ENCODE measurements at regions not wholly inside any gene's neighbourhood (a gene's known extent, or its start where the extent isn't known, plus 50 kb on each side); places are given as distances from the start of the nearest gene placed in this dataset.

DNA sequence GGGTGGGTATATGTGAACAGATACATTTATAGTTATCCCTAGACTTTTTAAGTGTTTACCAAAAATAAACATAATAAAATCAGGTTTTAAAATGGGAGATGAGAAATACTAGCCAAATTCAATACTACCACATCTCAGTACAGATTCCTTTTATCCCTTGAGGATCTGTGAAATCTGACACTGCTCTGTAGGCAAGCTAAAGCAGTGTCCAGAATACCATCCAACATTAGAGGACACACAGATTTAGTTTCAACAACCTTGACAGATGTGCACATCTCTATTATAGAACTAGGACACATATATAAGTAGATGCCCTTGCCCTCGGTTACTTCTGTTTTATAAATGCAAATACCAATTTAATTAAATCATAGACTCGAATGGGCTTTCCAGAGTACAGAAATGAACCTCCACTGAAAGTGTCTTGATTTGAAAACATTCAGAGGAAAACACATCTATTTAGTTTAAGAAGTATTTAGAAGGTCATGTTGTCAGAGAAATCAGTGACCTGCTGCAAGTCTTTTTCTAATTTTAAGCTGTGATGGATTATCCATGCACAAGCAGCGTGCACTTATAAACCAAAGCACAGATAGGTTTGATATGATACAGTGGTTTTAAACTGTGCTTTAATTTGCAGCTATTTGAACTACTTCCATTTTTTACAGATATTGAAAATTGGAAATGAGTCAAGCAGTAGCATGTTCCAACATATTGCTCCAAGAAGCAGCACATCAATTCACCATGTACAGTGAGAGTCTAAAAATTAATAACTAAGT lies 156.3 kb upstream of the EPHA7 start:
- no peaks in the 10 kb centered on the region for H3K27me3 ChIP-seq (ENCODE audit: control insufficient read depth in 4 of 4, insufficient read depth in 4 of 4, low read length in 3 of 4)
- no peaks in the 10 kb centered on the region for H3K4me1 ChIP-seq (ENCODE audit: control insufficient read depth in 4 of 4, insufficient read depth in 4 of 4, low read length in 3 of 4)
- H3K4me3 ChIP-seq (ENCODE audit: low read depth in 1 of 3, low read length in 3 of 3), result no peak overlapping the region
- H3K27ac ChIP-seq (ENCODE audit: low read depth in 1 of 2, low read length in 2 of 2), result no peak overlapping the region
- WGBS, result 61% methylated on average over 3 of the region's 3 CpGs
- TF ChIP-seq RXRA (IDR thresholded peaks at IDR 0.05), result no peak
- TF ChIP-seq, protein P1, sequence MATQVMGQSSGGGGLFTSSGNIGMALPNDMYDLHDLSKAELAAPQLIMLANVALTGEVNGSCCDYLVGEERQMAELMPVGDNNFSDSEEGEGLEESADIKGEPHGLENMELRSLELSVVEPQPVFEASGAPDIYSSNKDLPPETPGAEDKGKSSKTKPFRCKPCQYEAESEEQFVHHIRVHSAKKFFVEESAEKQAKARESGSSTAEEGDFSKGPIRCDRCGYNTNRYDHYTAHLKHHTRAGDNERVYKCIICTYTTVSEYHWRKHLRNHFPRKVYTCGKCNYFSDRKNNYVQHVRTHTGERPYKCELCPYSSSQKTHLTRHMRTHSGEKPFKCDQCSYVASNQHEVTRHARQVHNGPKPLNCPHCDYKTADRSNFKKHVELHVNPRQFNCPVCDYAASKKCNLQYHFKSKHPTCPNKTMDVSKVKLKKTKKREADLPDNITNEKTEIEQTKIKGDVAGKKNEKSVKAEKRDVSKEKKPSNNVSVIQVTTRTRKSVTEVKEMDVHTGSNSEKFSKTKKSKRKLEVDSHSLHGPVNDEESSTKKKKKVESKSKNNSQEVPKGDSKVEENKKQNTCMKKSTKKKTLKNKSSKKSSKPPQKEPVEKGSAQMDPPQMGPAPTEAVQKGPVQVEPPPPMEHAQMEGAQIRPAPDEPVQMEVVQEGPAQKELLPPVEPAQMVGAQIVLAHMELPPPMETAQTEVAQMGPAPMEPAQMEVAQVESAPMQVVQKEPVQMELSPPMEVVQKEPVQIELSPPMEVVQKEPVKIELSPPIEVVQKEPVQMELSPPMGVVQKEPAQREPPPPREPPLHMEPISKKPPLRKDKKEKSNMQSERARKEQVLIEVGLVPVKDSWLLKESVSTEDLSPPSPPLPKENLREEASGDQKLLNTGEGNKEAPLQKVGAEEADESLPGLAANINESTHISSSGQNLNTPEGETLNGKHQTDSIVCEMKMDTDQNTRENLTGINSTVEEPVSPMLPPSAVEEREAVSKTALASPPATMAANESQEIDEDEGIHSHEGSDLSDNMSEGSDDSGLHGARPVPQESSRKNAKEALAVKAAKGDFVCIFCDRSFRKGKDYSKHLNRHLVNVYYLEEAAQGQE (IDR thresholded peaks at IDR 0.05), result no peak
- no peak for TF ChIP-seq SP1 (IDR thresholded peaks at IDR 0.05)
- no peak for TF ChIP-seq HNF4A (conservative IDR thresholded peaks at IDR 0.05)
- no peak for TF ChIP-seq YY1 (IDR thresholded peaks at IDR 0.05)
- no peak for TF ChIP-seq TAF1 (conservative IDR thresholded peaks at IDR 0.05)
- TF ChIP-seq, protein P2, sequence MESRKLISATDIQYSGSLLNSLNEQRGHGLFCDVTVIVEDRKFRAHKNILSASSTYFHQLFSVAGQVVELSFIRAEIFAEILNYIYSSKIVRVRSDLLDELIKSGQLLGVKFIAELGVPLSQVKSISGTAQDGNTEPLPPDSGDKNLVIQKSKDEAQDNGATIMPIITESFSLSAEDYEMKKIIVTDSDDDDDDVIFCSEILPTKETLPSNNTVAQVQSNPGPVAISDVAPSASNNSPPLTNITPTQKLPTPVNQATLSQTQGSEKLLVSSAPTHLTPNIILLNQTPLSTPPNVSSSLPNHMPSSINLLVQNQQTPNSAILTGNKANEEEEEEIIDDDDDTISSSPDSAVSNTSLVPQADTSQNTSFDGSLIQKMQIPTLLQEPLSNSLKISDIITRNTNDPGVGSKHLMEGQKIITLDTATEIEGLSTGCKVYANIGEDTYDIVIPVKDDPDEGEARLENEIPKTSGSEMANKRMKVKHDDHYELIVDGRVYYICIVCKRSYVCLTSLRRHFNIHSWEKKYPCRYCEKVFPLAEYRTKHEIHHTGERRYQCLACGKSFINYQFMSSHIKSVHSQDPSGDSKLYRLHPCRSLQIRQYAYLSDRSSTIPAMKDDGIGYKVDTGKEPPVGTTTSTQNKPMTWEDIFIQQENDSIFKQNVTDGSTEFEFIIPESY (IDR thresholded peaks at IDR 0.05), result no peak
- H3K9ac ChIP-seq (ENCODE audit: low read depth in 1 of 2, low read length in 2 of 2), result no peak overlapping the region
- no peaks in the 10 kb centered on the region for H3K9me3 ChIP-seq (ENCODE audit: control insufficient read depth in 4 of 4, low read length in 3 of 4)
- no peak for DNase-seq (ENCODE audit: low spot score)
- H3K36me3 ChIP-seq (ENCODE audit: control insufficient read depth in 4 of 4, insufficient read depth in 3 of 4, low read depth in 1 of 4, low read length in 3 of 4), result no peaks in the 10 kb centered on the region

DNA sequence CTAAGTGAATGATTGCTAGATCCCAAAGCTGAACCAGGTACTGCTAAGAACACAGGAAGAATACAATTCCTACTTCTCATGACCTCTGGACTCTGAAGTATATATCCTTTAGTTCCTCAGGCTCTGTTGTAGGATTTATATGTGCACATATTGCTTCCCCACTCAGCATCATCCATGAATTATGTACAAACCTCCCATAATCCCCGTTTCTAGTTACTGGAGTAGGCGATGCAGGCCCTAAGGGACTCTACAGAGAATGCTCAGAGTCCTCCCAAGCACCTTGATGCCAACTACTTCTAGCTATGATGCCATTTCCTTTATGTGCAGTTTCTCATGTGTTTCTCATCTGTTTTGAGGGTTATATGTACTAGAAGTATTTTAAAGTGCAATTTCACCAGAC lies 154.9 kb upstream of the EPHA7 start:
- H3K4me1 ChIP-seq (ENCODE audit: control insufficient read depth in 4 of 4, insufficient read depth in 4 of 4, low read length in 3 of 4), result no peaks in the 10 kb centered on the region
- H3K36me3 ChIP-seq (ENCODE audit: control insufficient read depth in 4 of 4, insufficient read depth in 3 of 4, low read depth in 1 of 4, low read length in 3 of 4), result no peaks in the 10 kb centered on the region
- no peaks in the 10 kb centered on the region for H3K9me3 ChIP-seq (ENCODE audit: control insufficient read depth in 4 of 4, low read length in 3 of 4)
- no peak overlapping the region for H3K4me3 ChIP-seq (ENCODE audit: low read depth in 1 of 3, low read length in 3 of 3)
- no peak for TF ChIP-seq GABPA (IDR thresholded peaks at IDR 0.05 in 1 of 2, conservative IDR thresholded peaks at IDR 0.05 in 1 of 2)
- TF ChIP-seq, protein P3, sequence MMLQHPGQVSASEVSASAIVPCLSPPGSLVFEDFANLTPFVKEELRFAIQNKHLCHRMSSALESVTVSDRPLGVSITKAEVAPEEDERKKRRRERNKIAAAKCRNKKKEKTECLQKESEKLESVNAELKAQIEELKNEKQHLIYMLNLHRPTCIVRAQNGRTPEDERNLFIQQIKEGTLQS (IDR thresholded peaks at IDR 0.05), result no peak
- no peak for TF ChIP-seq YY1 (IDR thresholded peaks at IDR 0.05)
- TF ChIP-seq, protein P2 (IDR thresholded peaks at IDR 0.05), result no peak
- TF ChIP-seq FOXA2 (IDR thresholded peaks at IDR 0.05), result no peak
- TF ChIP-seq, protein P4, sequence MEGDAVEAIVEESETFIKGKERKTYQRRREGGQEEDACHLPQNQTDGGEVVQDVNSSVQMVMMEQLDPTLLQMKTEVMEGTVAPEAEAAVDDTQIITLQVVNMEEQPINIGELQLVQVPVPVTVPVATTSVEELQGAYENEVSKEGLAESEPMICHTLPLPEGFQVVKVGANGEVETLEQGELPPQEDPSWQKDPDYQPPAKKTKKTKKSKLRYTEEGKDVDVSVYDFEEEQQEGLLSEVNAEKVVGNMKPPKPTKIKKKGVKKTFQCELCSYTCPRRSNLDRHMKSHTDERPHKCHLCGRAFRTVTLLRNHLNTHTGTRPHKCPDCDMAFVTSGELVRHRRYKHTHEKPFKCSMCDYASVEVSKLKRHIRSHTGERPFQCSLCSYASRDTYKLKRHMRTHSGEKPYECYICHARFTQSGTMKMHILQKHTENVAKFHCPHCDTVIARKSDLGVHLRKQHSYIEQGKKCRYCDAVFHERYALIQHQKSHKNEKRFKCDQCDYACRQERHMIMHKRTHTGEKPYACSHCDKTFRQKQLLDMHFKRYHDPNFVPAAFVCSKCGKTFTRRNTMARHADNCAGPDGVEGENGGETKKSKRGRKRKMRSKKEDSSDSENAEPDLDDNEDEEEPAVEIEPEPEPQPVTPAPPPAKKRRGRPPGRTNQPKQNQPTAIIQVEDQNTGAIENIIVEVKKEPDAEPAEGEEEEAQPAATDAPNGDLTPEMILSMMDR (IDR thresholded peaks at IDR 0.05; ENCODE audit: low read depth, low read length, missing input control), result no peak
- TF ChIP-seq, protein P5, sequence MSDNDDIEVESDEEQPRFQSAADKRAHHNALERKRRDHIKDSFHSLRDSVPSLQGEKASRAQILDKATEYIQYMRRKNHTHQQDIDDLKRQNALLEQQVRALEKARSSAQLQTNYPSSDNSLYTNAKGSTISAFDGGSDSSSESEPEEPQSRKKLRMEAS (IDR thresholded peaks at IDR 0.05), result no peak
- TF ChIP-seq EGR1 (IDR thresholded peaks at IDR 0.05; ENCODE audit: low read depth in 2 of 2), result no peak
- TF ChIP-seq, protein P1 (IDR thresholded peaks at IDR 0.05), result no peak
- TF ChIP-seq FOXA1 (IDR thresholded peaks at IDR 0.05), result no peak
- TF ChIP-seq JUND (IDR thresholded peaks at IDR 0.05), result no peak
- no peak for TF ChIP-seq NR2F2 (IDR thresholded peaks at IDR 0.05)
- no peak overlapping the region for H3K9ac ChIP-seq (ENCODE audit: low read depth in 1 of 2, low read length in 2 of 2)
- WGBS, result 58% methylated on average over 2 of the region's 2 CpGs
- H3K27me3 ChIP-seq (ENCODE audit: control insufficient read depth in 4 of 4, insufficient read depth in 4 of 4, low read length in 3 of 4), result no peaks in the 10 kb centered on the region
- H3K27ac ChIP-seq (ENCODE audit: low read depth in 1 of 2, low read length in 2 of 2), result no peak overlapping the region
- DNase-seq (ENCODE audit: low spot score), result no peak
